GM19372 (cell line): ENCODE measurements at regions not wholly inside any gene's neighbourhood (a gene's known extent, or its start where the extent isn't known, plus 50 kb on each side); places are given as distances from the start of the nearest gene placed in this dataset.
"Not testable (repeated sequence)": the region's sequence is repeated elsewhere in the genome, so short reads cannot be mapped to it uniquely, and the experiment has no call there.

Experiments used
- ATAC-seq: cut with Tn5 transposase; IDR thresholded peaks from one replicate; pipeline ENCODE4 v1.9.1; 2021; ENCODE audit warnings: mild to moderate bottlenecking, low read depth, moderate library complexity; ENCODE audit not compliant: unreplicated experiment

- ATAC-seq: not testable (repeated sequence)
Observed at GRCh38 chr9:96090630-96091029, 211.3 kb downstream of the HSD17B3 start.

- no peak for ATAC-seq
Observed at GRCh38 chr9:96089452-96090085, 212.4 kb downstream of the HSD17B3 start.

GRCh38 chr9:96088510-96088909, 213.0 kb downstream of the ERCC6L2 start:
- no peak for ATAC-seq

- ATAC-seq: no peak
Observed at GRCh38 chr9:96087669-96088299, 212.3 kb downstream of the ERCC6L2 start.

GRCh38 chr9:96086936-96087571, 211.6 kb downstream of the ERCC6L2 start:
- no peak for ATAC-seq

- no peak for ATAC-seq
Observed at GRCh38 chr9:96085491-96086143, 210.1 kb downstream of the ERCC6L2 start.

GRCh38 chr9:96084331-96084734, 208.8 kb downstream of the ERCC6L2 start:
- no peak for ATAC-seq

GRCh38 chr9:96082516-96083232, 207.2 kb downstream of the ERCC6L2 start:
- ATAC-seq: no peak

GRCh38 chr9:96080364-96080763, 204.9 kb downstream of the ERCC6L2 start:
- no peak for ATAC-seq

GRCh38 chr9:96079779-96080178, 204.3 kb downstream of the ERCC6L2 start:
- ATAC-seq: no peak

- ATAC-seq: no peak
Observed at GRCh38 chr9:96078897-96079490, 203.5 kb downstream of the ERCC6L2 start.

GRCh38 chr9:96075757-96076156, 200.3 kb downstream of the ERCC6L2 start:
- ATAC-seq: no peak

- ATAC-seq: no peak
Observed at GRCh38 chr9:96075111-96075510, 199.6 kb downstream of the ERCC6L2 start.

GRCh38 chr9:96073531-96074480, 198.3 kb downstream of the ERCC6L2 start:
- no peak for ATAC-seq

- no peak for ATAC-seq
Observed at GRCh38 chr9:96072930-96073329, 197.4 kb downstream of the ERCC6L2 start.

- no peak for ATAC-seq
Observed at GRCh38 chr9:96071815-96072124, 196.3 kb downstream of the ERCC6L2 start.

GRCh38 chr9:96071076-96071814, 195.8 kb downstream of the ERCC6L2 start:
- ATAC-seq: no peak

- no peak for ATAC-seq
Observed at GRCh38 chr9:96069629-96070220, 194.2 kb downstream of the ERCC6L2 start.
